ENCODE measurements at regions not wholly inside any gene's neighbourhood (a gene's known extent, or its start where the extent isn't known, plus 50 kb on each side); places are given as distances from the start of the nearest gene placed in this dataset.
"Not testable (repeated sequence)": the region's sequence is repeated elsewhere in the genome, so short reads cannot be mapped to it uniquely, and the experiment has no call there.

- DNase-seq (ENCODE audit: insufficient read length, low spot score) (no peak), FAIRE-seq (no peak)
- TF ChIP-seq TAF1 (IDR thresholded peaks at IDR 0.05; ENCODE audit: low read depth, low read length): no peak
- TF ChIP-seq SPI1 (IDR thresholded peaks at IDR 0.05; ENCODE audit: low read depth, low read length): no peak
- TF ChIP-seq PAX5 (IDR thresholded peaks at IDR 0.05; ENCODE audit: insufficient read depth, low read length, severe bottlenecking): no peak
- no peak for TF ChIP-seq POLR2AphosphoS5 (IDR thresholded peaks at IDR 0.05; ENCODE audit: low read depth, low read length)
- no peak for TF ChIP-seq POU2F2 (IDR thresholded peaks at IDR 0.05; ENCODE audit: low read depth, low read length)
- no peak for TF ChIP-seq POLR2A (IDR thresholded peaks at IDR 0.05; ENCODE audit: low read depth, low read length)
Observed at GRCh38 chr12:114616081-114616480, 67.9 kb downstream of the TBX3 start.

GRCh38 chr12:114614040-114614439 is 69.9 kb downstream of the TBX3 start:
- no peak for FAIRE-seq
- TF ChIP-seq SPI1 (IDR thresholded peaks at IDR 0.05; ENCODE audit: low read depth, low read length) (no peak), TAF1 (IDR thresholded peaks at IDR 0.05; ENCODE audit: low read depth, low read length) (no peak), POLR2AphosphoS5 (IDR thresholded peaks at IDR 0.05; ENCODE audit: low read depth, low read length) (no peak)
- DNase-seq (ENCODE audit: insufficient read length, low spot score): no peak

GRCh38 chr12:114612062-114612461 is 71.9 kb downstream of the TBX3 start:
- FAIRE-seq (no peak), DNase-seq (ENCODE audit: insufficient read length, low spot score) (no peak)
- no peak for TF ChIP-seq POLR2A (IDR thresholded peaks at IDR 0.05; ENCODE audit: low read depth, low read length)
- TF ChIP-seq PAX5 (IDR thresholded peaks at IDR 0.05; ENCODE audit: insufficient read depth, low read length, severe bottlenecking): no peak
- TF ChIP-seq TAF1 (IDR thresholded peaks at IDR 0.05; ENCODE audit: low read depth, low read length): no peak
- TF ChIP-seq POLR2AphosphoS5 (IDR thresholded peaks at IDR 0.05; ENCODE audit: low read depth, low read length): no peak
- no peak for TF ChIP-seq POU2F2 (IDR thresholded peaks at IDR 0.05; ENCODE audit: low read depth, low read length)
- TF ChIP-seq SPI1 (IDR thresholded peaks at IDR 0.05; ENCODE audit: low read depth, low read length): no peak

- FAIRE-seq: no peak
- no peak for DNase-seq (ENCODE audit: insufficient read length, low spot score)
- no peak for TF ChIP-seq POU2F2 (IDR thresholded peaks at IDR 0.05; ENCODE audit: low read depth, low read length)
- TF ChIP-seq POLR2AphosphoS5 (IDR thresholded peaks at IDR 0.05; ENCODE audit: low read depth, low read length): no peak
- no peak for TF ChIP-seq TAF1 (IDR thresholded peaks at IDR 0.05; ENCODE audit: low read depth, low read length)
- no peak for TF ChIP-seq SPI1 (IDR thresholded peaks at IDR 0.05; ENCODE audit: low read depth, low read length)
- no peak for TF ChIP-seq PAX5 (IDR thresholded peaks at IDR 0.05; ENCODE audit: insufficient read depth, low read length, severe bottlenecking)
- TF ChIP-seq POLR2A (IDR thresholded peaks at IDR 0.05; ENCODE audit: low read depth, low read length): no peak
Observed at GRCh38 chr12:114611145-114612018, 72.6 kb downstream of the TBX3 start.

GRCh38 chr12:114608509-114608908 is 75.5 kb downstream of the TBX3 start:
- FAIRE-seq (no peak), DNase-seq (ENCODE audit: insufficient read length, low spot score) (no peak)
- TF ChIP-seq SPI1 (IDR thresholded peaks at IDR 0.05; ENCODE audit: low read depth, low read length) (no peak), TAF1 (IDR thresholded peaks at IDR 0.05; ENCODE audit: low read depth, low read length) (no peak), POLR2AphosphoS5 (IDR thresholded peaks at IDR 0.05; ENCODE audit: low read depth, low read length) (no peak), POU2F2 (IDR thresholded peaks at IDR 0.05; ENCODE audit: low read depth, low read length) (no peak), POLR2A (IDR thresholded peaks at IDR 0.05; ENCODE audit: low read depth, low read length) (no peak), PAX5 (IDR thresholded peaks at IDR 0.05; ENCODE audit: insufficient read depth, low read length, severe bottlenecking) (no peak)

- TF ChIP-seq POLR2A (IDR thresholded peaks at IDR 0.05; ENCODE audit: low read depth, low read length): no peak
- no peak for TF ChIP-seq SPI1 (IDR thresholded peaks at IDR 0.05; ENCODE audit: low read depth, low read length)
- TF ChIP-seq TAF1 (IDR thresholded peaks at IDR 0.05; ENCODE audit: low read depth, low read length): no peak
- TF ChIP-seq POLR2AphosphoS5 (IDR thresholded peaks at IDR 0.05; ENCODE audit: low read depth, low read length): no peak
- no peak for TF ChIP-seq PAX5 (IDR thresholded peaks at IDR 0.05; ENCODE audit: insufficient read depth, low read length, severe bottlenecking)
- TF ChIP-seq POU2F2 (IDR thresholded peaks at IDR 0.05; ENCODE audit: low read depth, low read length): no peak
- no peak for FAIRE-seq
Observed at GRCh38 chr12:114605918-114606317, 78.1 kb downstream of the TBX3 start.

GRCh38 chr12:114604606-114605005 is 79.4 kb downstream of the TBX3 start:
- DNase-seq (ENCODE audit: insufficient read length, low spot score) (no peak), FAIRE-seq (no peak)
- TF ChIP-seq TAF1 (IDR thresholded peaks at IDR 0.05; ENCODE audit: low read depth, low read length) (no peak), POLR2A (IDR thresholded peaks at IDR 0.05; ENCODE audit: low read depth, low read length) (no peak), POLR2AphosphoS5 (IDR thresholded peaks at IDR 0.05; ENCODE audit: low read depth, low read length) (no peak), SPI1 (IDR thresholded peaks at IDR 0.05; ENCODE audit: low read depth, low read length) (no peak), POU2F2 (IDR thresholded peaks at IDR 0.05; ENCODE audit: low read depth, low read length) (no peak), PAX5 (IDR thresholded peaks at IDR 0.05; ENCODE audit: insufficient read depth, low read length, severe bottlenecking) (no peak)

More at GRCh38 chr12:114605918-114606317, 78.1 kb downstream of the TBX3 start:
- DNase-seq (ENCODE audit: insufficient read length, low spot score): no peak

GRCh38 chr12:114600584-114600983 is 83.4 kb downstream of the TBX3 start:
- DNase-seq (ENCODE audit: insufficient read length, low spot score); FAIRE-seq: not testable (repeated sequence)

GRCh38 chr12:114598111-114598510 is 85.9 kb downstream of the TBX3 start:
- DNase-seq (ENCODE audit: insufficient read length, low spot score) (no peak), FAIRE-seq (no peak)
- TF ChIP-seq POU2F2 (IDR thresholded peaks at IDR 0.05; ENCODE audit: low read depth, low read length) (no peak), POLR2AphosphoS5 (IDR thresholded peaks at IDR 0.05; ENCODE audit: low read depth, low read length) (no peak), SPI1 (IDR thresholded peaks at IDR 0.05; ENCODE audit: low read depth, low read length) (no peak), POLR2A (IDR thresholded peaks at IDR 0.05; ENCODE audit: low read depth, low read length) (no peak), PAX5 (IDR thresholded peaks at IDR 0.05; ENCODE audit: insufficient read depth, low read length, severe bottlenecking) (no peak), TAF1 (IDR thresholded peaks at IDR 0.05; ENCODE audit: low read depth, low read length) (no peak)

GRCh38 chr12:114592946-114593345 is 91.0 kb downstream of the TBX3 start:
- no peak for FAIRE-seq
- TF ChIP-seq POU2F2 (IDR thresholded peaks at IDR 0.05; ENCODE audit: low read depth, low read length): no peak
- no peak for TF ChIP-seq POLR2AphosphoS5 (IDR thresholded peaks at IDR 0.05; ENCODE audit: low read depth, low read length)
- no peak for TF ChIP-seq POLR2A (IDR thresholded peaks at IDR 0.05; ENCODE audit: low read depth, low read length)
- no peak for TF ChIP-seq SPI1 (IDR thresholded peaks at IDR 0.05; ENCODE audit: low read depth, low read length)
- no peak for DNase-seq (ENCODE audit: insufficient read length, low spot score)

All from GM12891 (cell line).